K562 (cell line): ENCODE measurements at regions not wholly inside any gene's neighbourhood (a gene's known extent, or its start where the extent isn't known, plus 50 kb on each side); places are given as distances from the start of the nearest gene placed in this dataset.

ENCODE experiments used
- ATAC-seq: fragments of 200-7000 bp; cut with Tn5 transposase; 3 replicates; pipeline ENCODE4 v1.9.1; 2020; ENCODE audit warnings: moderate library complexity
- BruUV-seq: library from RNA; stranded (reverse); fragments of 400-500 nt; replicated peaks from 2 replicates; lab custom pipeline; 2021; lab: Mats Ljungman, UMichigan
- CTCF ChIA-PET: fragments of 300-600 bp; formaldehyde crosslinking; extraction: SDS; loops from one replicate; lab custom pipeline; 2021; ENCODE audit warnings: low intra/inter-chr PET ratio; lab: Yijun Ruan, JAX
- POLR2A ChIA-PET: fragments of 300-600, 350-650 bp; sonication (Branson Sonifier 250); formaldehyde crosslinking; extraction: SDS; loops from one replicate; lab custom pipeline; 2021; ENCODE audit warnings: antibody characterized with exemption, inconsistent platforms; lab: Yijun Ruan, JAX
- DNase-seq, 4 experiments: peaks; one replicate each; pipeline versions ENCODE4 v3.0.0 to v3.0.0-alpha.2; 2011 to 2018; ENCODE audit warnings: low spot score in 3 of 4, mixed read lengths in 3 of 4; ENCODE audit errors: extremely low read depth in 1 of 4
- FAIRE-seq: peaks from 2 replicates; lab custom pipeline; 2011; peaks lifted over from hg19 to GRCh38; lab: Jason Lieb, UNC
- H2AFZ ChIP-seq: 2 replicates; pipeline ENCODE4 v1.6.0; 2011; ENCODE audit warnings: low read depth, low read length, control low read depth, inconsistent platforms
- H3K27ac ChIP-seq: fragments of 200-600 bp; 3 replicates; pipeline ENCODE4 v1.8.0; 2011; ENCODE audit warnings: low read depth, mild to moderate bottlenecking, control low read depth, inconsistent platforms, low read length, moderate library complexity, mixed read lengths; ENCODE audit errors: extremely low read depth
- H3K27me3 ChIP-seq, 2 experiments: fragments of 300-600 bp in 1 of 2; 2 replicates in 1 of 2; 3 replicates in 1 of 2; pipeline versions ENCODE4 v1.6.0 to v1.8.0; 2011; ENCODE audit warnings: inconsistent platforms in 2 of 2, low read length in 2 of 2, mild to moderate bottlenecking in 1 of 2, mixed read lengths in 1 of 2, moderate library complexity in 1 of 2; ENCODE audit not compliant: control insufficient read depth in 2 of 2, insufficient read depth in 2 of 2
- H3K36me3 ChIP-seq: fragments of 300-600 bp; 3 replicates; pipeline ENCODE4 v1.8.0; 2011; ENCODE audit warnings: mild to moderate bottlenecking, low read length, inconsistent platforms; ENCODE audit not compliant: control insufficient read depth, insufficient read depth
- H3K4me1 ChIP-seq, 2 experiments: fragments of 200-600 bp in 1 of 2; replicated peaks in 1 of 2; 2 replicates in 1 of 2; 3 replicates in 1 of 2; pipeline versions ENCODE4 v1.5.1 to v1.8.0; 2011; ENCODE audit warnings: inconsistent platforms in 2 of 2, low read length in 2 of 2, mild to moderate bottlenecking in 1 of 2, mixed read lengths in 1 of 2, moderate library complexity in 1 of 2; ENCODE audit not compliant: control insufficient read depth in 2 of 2, insufficient read depth in 2 of 2
- H3K4me2 ChIP-seq: 2 replicates; pipeline ENCODE4 v1.6.1; 2011; ENCODE audit warnings: low read length, control low read depth, inconsistent platforms, mixed read lengths; ENCODE audit not compliant: insufficient read depth
- H3K4me3 ChIP-seq: fragments of 200-600 bp; sonication (generic), shearing (Covaris generic); 2 replicates; pipeline ENCODE4 v1.5.1; 2016; ENCODE audit warnings: control low read depth, inconsistent platforms
- H3K79me2 ChIP-seq: fragments of 200-600 bp; 3 replicates; pipeline ENCODE4 v1.8.0; 2011; ENCODE audit warnings: low read length, inconsistent platforms; ENCODE audit not compliant: control insufficient read depth, insufficient read depth
- H3K9ac ChIP-seq, 2 experiments: 2 replicates each; pipeline versions ENCODE4 v1.6.0 to v1.6.1; 2011; ENCODE audit warnings: low read depth in 2 of 2, low read length in 2 of 2, control low read depth in 1 of 2, inconsistent platforms in 1 of 2, mild to moderate bottlenecking in 1 of 2, mixed read lengths in 1 of 2; ENCODE audit not compliant: insufficient read depth in 1 of 2
- H3K9me1 ChIP-seq: one replicate; pipeline ENCODE4 v1.6.0; 2011; ENCODE audit warnings: inconsistent platforms, mild to moderate bottlenecking, low read length, moderate library complexity; ENCODE audit not compliant: control insufficient read depth, insufficient read depth
- H3K9me3 ChIP-seq: replicated peaks from 2 replicates; pipeline ENCODE4 v1.5.1; 2011; ENCODE audit warnings: low read depth, low read length, inconsistent platforms; ENCODE audit not compliant: control insufficient read depth, insufficient read depth
- H4K20me1 ChIP-seq: replicated peaks from 2 replicates; pipeline ENCODE4 v1.6.1; 2011; ENCODE audit warnings: low read length, inconsistent platforms, mixed read lengths; ENCODE audit not compliant: control insufficient read depth, insufficient read depth
- ARID1B ChIP-seq: fragments of 450-650 bp; IDR thresholded peaks from 2 replicates; pipeline ENCODE4 v1.6.1; 2016; ENCODE audit warnings: antibody characterized with exemption, mild to moderate bottlenecking, inconsistent platforms
- CEBPB ChIP-seq: fragments of 450-650 bp; IDR thresholded peaks from 2 replicates; pipeline ENCODE4 v1.6.1; 2016; ENCODE audit warnings: missing genetic modification characterization, missing compliant biosample characterization
- CEBPG ChIP-seq, 3 experiments: fragments of 200-800 bp in 1 of 3; sonication (Bioruptor generic) in 1 of 3; sonication (generic) in 1 of 3; formaldehyde crosslinking in 1 of 3; IDR thresholded peaks in 2 of 3; conservative IDR thresholded peaks in 1 of 3; 2 replicates each; pipeline versions ENCODE4 v1.6.1 to v1.8.0; 2016 to 2022; ENCODE audit warnings: missing compliant biosample characterization in 2 of 3, missing genetic modification characterization in 2 of 3, mild to moderate bottlenecking in 1 of 3, missing genetic modification reagents in 1 of 3
- FOXA1 ChIP-seq: fragments of 450-650 bp; IDR thresholded peaks from 2 replicates; pipeline ENCODE4 v1.6.1; 2016; ENCODE audit warnings: mild to moderate bottlenecking, borderline replicate concordance
- PRMT5 ChIP-seq: sonication (generic); formaldehyde crosslinking; IDR thresholded peaks from 2 replicates; pipeline ENCODE4 v1.5.0; 2020; ENCODE audit warnings: missing genetic modification reagents
- SMARCA5 ChIP-seq: fragments of 450-650 bp; IDR thresholded peaks from 2 replicates; pipeline ENCODE4 v1.6.1; 2016
- TFE3 ChIP-seq: fragments of 450-650 bp; formaldehyde crosslinking; IDR thresholded peaks from 2 replicates; pipeline ENCODE4 v1.4.0; 2020; ENCODE audit warnings: mild to moderate bottlenecking, mixed read lengths
- WGBS: fragments of 100-300 bp; shearing (Covaris generic); methylation state at CpG from one replicate; pipeline ENCODE4 v1.1.6; 2016; ENCODE audit warnings: low coverage, mixed read lengths; ENCODE audit not compliant: insufficient coverage; ENCODE audit errors: missing lambda C conversion rate; 5-methylcytosine and 5-hydroxymethylcytosine counted together
- in situ Hi-C: fragments of 300-500 bp; cut with MboI; formaldehyde crosslinking; loops from 4 replicates; pipeline ENCODE4 v1.15.0; 2018; ENCODE audit warnings: inconsistent platforms, mixed read lengths
- intact Hi-C: fragments of 100-400 bp; cut with micrococcal nuclease; formaldehyde crosslinking; loops from 2 replicates; pipeline ENCODE4 v1.14.2; 2022

GRCh38 chr15:95429345-95429744 is 901.2 kb upstream of the NR2F2 start (continued):
- no peak for TF ChIP-seq TFE3 (CRISPR knock-in tag)
- no peak for TF ChIP-seq FOXA1
- no peak for TF ChIP-seq ARID1B
- no peak for TF ChIP-seq PRMT5

- no peak overlapping the region for H2AFZ ChIP-seq
- H3K9me1 ChIP-seq, result no peaks in the 10 kb centered on the region
- H3K9me3 ChIP-seq, result no peaks in the 10 kb centered on the region; the same call in 1 of the 2 replicates
- in situ Hi-C loops, result no loop called here
- H3K4me3 ChIP-seq, result no peak overlapping the region
- H3K27me3 ChIP-seq, result no peaks in the 10 kb centered on the region
- H3K4me2 ChIP-seq, result no peak overlapping the region
- no peak overlapping the region for H3K27ac ChIP-seq
- TF ChIP-seq CEBPB (tag) (peak; percentile 51; the same call in 1 of the 2 replicates), SMARCA5 (no peak), CEBPG (CRISPR knock-in tag; IDR thresholded peaks at IDR 0.05) (no peak), CEBPG (tag; conservative IDR thresholded peaks at IDR 0.05 in 1 of 2, IDR thresholded peaks at IDR 0.05 in 1 of 2) (peak in 1 of 2 experiments; percentile 74; a peak in 3 of 4 replicates)
- H4K20me1 ChIP-seq, result no peaks in the 10 kb centered on the region
- H3K79me2 ChIP-seq, result no peaks in the 10 kb centered on the region
- FAIRE-seq (no peak), ATAC-seq (no peak), DNase-seq (no peak)
- H3K36me3 ChIP-seq, result no peaks in the 10 kb centered on the region
- WGBS, result 0% methylated on average over 1 of the region's 1 CpG
- no peak overlapping the region for H3K9ac ChIP-seq
- intact Hi-C loops, result no loop called here
- POLR2A ChIA-PET, result no interaction called here
- CTCF ChIA-PET, result no interaction called here
- no peaks in the 10 kb centered on the region for H3K4me1 ChIP-seq
- BruUV-seq, result no TSS peak
These were observed 899.0 kb upstream of the NR2F2 start for GRCh38 chr15:95431518-95431917.
